ENCODE measurements at regions not wholly inside any gene's neighbourhood (a gene's known extent, or its start where the extent isn't known, plus 50 kb on each side); places are given as distances from the start of the nearest gene placed in this dataset.

DNA sequence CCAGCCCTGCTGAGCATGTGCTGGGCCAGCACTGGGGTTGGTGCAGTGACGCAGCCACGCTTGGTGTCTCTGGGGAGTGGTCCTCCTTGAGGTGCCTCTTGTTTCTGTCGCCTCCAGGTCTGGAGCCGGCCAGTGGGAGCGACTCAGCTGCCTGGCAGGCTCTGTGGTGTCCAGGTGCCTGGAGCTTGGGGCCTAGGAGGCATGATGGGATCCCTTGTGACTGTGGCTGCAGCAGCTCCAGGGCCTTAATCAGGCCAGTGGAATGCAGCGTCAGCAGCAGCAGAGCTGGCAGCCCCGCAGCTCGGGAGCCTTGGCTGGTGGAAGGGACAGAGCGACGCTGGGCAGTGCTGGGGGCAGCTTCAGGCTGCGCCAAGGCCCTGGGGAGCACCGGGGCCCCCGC, 74.7 kb upstream of the CIBAR2 start:
- no peak for FAIRE-seq
- DNase-seq (ENCODE audit: insufficient read length, low spot score), result no peak
- TF ChIP-seq POLR2AphosphoS5 (IDR thresholded peaks at IDR 0.05; ENCODE audit: low read depth, low read length), result no peak

DNA sequence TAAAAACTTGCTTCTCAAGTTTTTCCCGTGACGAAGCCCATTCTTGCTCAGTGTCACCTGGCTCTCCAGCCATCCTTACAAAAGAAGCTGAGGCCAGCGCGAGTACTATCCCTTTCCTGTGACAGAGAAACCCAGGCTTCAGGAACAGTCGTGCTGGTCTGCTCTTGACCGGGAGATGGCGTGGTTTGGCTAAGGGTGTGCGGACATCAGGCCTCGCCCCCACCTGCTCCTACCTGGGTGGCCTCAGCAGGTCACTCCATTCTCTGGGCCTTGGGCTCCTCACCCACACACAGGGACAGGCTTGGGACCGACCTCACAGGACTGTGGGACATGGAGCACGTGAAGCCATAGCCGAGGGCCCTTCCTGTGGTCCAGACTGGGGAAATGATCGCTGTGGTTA, 75.2 kb upstream of the CIBAR2 start:
- DNase-seq (ENCODE audit: insufficient read length, low spot score), result no peak
- TF ChIP-seq SPI1 (IDR thresholded peaks at IDR 0.05; ENCODE audit: low read depth, low read length) (no peak), POLR2A (IDR thresholded peaks at IDR 0.05; ENCODE audit: low read depth, low read length) (no peak), PAX5 (IDR thresholded peaks at IDR 0.05; ENCODE audit: insufficient read depth, low read length, severe bottlenecking) (no peak), POLR2AphosphoS5 (IDR thresholded peaks at IDR 0.05; ENCODE audit: low read depth, low read length) (no peak), POU2F2 (IDR thresholded peaks at IDR 0.05; ENCODE audit: low read depth, low read length) (no peak), TAF1 (IDR thresholded peaks at IDR 0.05; ENCODE audit: low read depth, low read length) (no peak)
- FAIRE-seq, result no peak

GRCh38 chr16:85187886-85188285, 75.6 kb upstream of the CIBAR2 start:
- TF ChIP-seq POLR2A (IDR thresholded peaks at IDR 0.05; ENCODE audit: low read depth, low read length) (no peak), TAF1 (IDR thresholded peaks at IDR 0.05; ENCODE audit: low read depth, low read length) (no peak), POLR2AphosphoS5 (IDR thresholded peaks at IDR 0.05; ENCODE audit: low read depth, low read length) (no peak), PAX5 (IDR thresholded peaks at IDR 0.05; ENCODE audit: insufficient read depth, low read length, severe bottlenecking) (no peak), POU2F2 (IDR thresholded peaks at IDR 0.05; ENCODE audit: low read depth, low read length) (no peak), SPI1 (IDR thresholded peaks at IDR 0.05; ENCODE audit: low read depth, low read length) (no peak)
- no peak for FAIRE-seq
- DNase-seq (ENCODE audit: insufficient read length, low spot score), result no peak

- FAIRE-seq (no peak), DNase-seq (ENCODE audit: insufficient read length, low spot score) (no peak)
- no peak for TF ChIP-seq PAX5 (IDR thresholded peaks at IDR 0.05; ENCODE audit: insufficient read depth, low read length, severe bottlenecking)
- no peak for TF ChIP-seq TAF1 (IDR thresholded peaks at IDR 0.05; ENCODE audit: low read depth, low read length)
- no peak for TF ChIP-seq POU2F2 (IDR thresholded peaks at IDR 0.05; ENCODE audit: low read depth, low read length)
- no peak for TF ChIP-seq SPI1 (IDR thresholded peaks at IDR 0.05; ENCODE audit: low read depth, low read length)
- no peak for TF ChIP-seq POLR2A (IDR thresholded peaks at IDR 0.05; ENCODE audit: low read depth, low read length)
- no peak for TF ChIP-seq POLR2AphosphoS5 (IDR thresholded peaks at IDR 0.05; ENCODE audit: low read depth, low read length)
These were observed 76.8 kb upstream of the CIBAR2 start for GRCh38 chr16:85188822-85189672.

DNA sequence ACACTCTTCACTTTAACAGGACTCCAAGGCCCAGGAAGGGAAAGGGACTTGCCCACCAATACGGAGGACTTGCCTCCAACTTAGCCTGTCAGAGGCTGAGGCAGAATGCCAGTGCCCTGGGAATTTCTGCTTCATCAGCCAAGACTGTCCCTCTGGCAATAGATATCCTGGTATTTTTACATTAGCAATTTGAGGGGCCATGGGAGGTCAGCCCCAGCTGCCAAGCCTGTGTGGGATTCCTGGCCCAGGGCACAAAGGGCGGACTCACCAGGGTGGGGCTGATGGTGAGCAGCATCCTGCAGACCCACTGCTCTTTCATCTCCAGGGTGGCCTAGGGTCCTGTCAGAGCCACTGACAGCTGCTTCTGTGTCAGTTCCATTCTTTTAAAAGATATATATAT, 78.3 kb upstream of the CIBAR2 start:
- DNase-seq (ENCODE audit: insufficient read length, low spot score), result no peak
- no peak for TF ChIP-seq PAX5 (IDR thresholded peaks at IDR 0.05; ENCODE audit: insufficient read depth, low read length, severe bottlenecking)
- FAIRE-seq, result no peak

DNA sequence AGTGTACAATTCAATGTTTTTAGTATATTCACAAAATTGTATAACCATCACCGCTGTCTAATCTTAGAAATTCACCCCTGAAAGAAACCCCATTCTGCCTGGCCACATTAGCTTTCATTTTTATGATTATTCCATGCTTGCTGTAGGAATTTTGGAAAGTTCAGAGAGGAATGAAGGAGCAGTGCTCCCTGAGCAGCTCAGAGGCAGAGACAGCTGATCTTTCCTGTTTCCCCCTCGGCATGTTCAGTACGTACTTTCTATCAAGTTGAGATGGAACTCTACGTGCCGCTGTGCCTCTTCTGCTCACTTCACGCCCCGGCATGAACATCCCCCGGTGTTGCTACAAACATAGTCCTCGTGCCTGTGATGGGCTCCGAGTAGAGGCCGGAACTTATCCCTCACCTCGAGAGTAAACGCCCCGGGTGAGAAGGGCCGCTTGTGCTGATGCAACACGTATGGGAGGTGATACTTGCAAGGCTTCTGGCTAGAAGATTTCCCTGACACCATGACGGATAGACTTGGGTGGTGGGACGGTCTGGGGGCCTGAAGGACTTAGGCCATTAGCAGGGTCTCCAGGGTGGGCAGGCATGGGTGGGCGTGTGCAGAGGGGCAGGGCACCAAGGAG, 79.2 kb upstream of the CIBAR2 start:
- DNase-seq (ENCODE audit: insufficient read length, low spot score), result no peak
- no peak for FAIRE-seq
- TF ChIP-seq SPI1 (IDR thresholded peaks at IDR 0.05; ENCODE audit: low read depth, low read length) (no peak), PAX5 (IDR thresholded peaks at IDR 0.05; ENCODE audit: insufficient read depth, low read length, severe bottlenecking) (no peak), POLR2A (IDR thresholded peaks at IDR 0.05; ENCODE audit: low read depth, low read length) (no peak), POLR2AphosphoS5 (IDR thresholded peaks at IDR 0.05; ENCODE audit: low read depth, low read length) (no peak), POU2F2 (IDR thresholded peaks at IDR 0.05; ENCODE audit: low read depth, low read length) (no peak), TAF1 (IDR thresholded peaks at IDR 0.05; ENCODE audit: low read depth, low read length) (no peak)

- DNase-seq (ENCODE audit: insufficient read length, low spot score), result no peak
- FAIRE-seq, result no peak
- no peak for TF ChIP-seq SPI1 (IDR thresholded peaks at IDR 0.05; ENCODE audit: low read depth, low read length)
- TF ChIP-seq POU2F2 (IDR thresholded peaks at IDR 0.05; ENCODE audit: low read depth, low read length), result no peak
- no peak for TF ChIP-seq PAX5 (IDR thresholded peaks at IDR 0.05; ENCODE audit: insufficient read depth, low read length, severe bottlenecking)
- TF ChIP-seq TAF1 (IDR thresholded peaks at IDR 0.05; ENCODE audit: low read depth, low read length), result no peak
- no peak for TF ChIP-seq POLR2A (IDR thresholded peaks at IDR 0.05; ENCODE audit: low read depth, low read length)
- no peak for TF ChIP-seq POLR2AphosphoS5 (IDR thresholded peaks at IDR 0.05; ENCODE audit: low read depth, low read length)
These were observed 80.2 kb upstream of the CIBAR2 start for GRCh38 chr16:85192238-85193114.

DNA sequence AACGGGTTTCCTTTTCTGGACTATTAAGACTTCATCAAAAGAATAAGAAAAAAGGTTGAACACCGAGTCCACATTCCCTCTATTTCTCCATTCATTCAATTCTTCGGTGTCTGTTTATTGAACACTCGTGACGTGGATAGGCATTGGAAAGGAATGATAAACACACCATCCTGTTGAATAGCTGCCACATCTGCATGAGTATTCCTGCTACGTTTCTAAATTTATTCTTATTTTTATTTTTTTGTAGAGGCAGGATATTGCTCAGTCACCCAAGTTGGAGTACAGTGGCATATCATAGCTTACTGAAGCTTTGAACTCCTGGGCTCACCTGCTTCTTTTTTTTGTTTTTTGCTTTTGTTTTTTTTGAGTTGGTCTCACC, 80.8 kb upstream of the CIBAR2 start:
- DNase-seq (ENCODE audit: insufficient read length, low spot score), result no peak
- no peak for FAIRE-seq
- no peak for TF ChIP-seq POU2F2 (IDR thresholded peaks at IDR 0.05; ENCODE audit: low read depth, low read length)
- no peak for TF ChIP-seq PAX5 (IDR thresholded peaks at IDR 0.05; ENCODE audit: insufficient read depth, low read length, severe bottlenecking)
- no peak for TF ChIP-seq TAF1 (IDR thresholded peaks at IDR 0.05; ENCODE audit: low read depth, low read length)
- no peak for TF ChIP-seq POLR2AphosphoS5 (IDR thresholded peaks at IDR 0.05; ENCODE audit: low read depth, low read length)
- TF ChIP-seq POLR2A (IDR thresholded peaks at IDR 0.05; ENCODE audit: low read depth, low read length), result no peak
- no peak for TF ChIP-seq SPI1 (IDR thresholded peaks at IDR 0.05; ENCODE audit: low read depth, low read length)

DNA sequence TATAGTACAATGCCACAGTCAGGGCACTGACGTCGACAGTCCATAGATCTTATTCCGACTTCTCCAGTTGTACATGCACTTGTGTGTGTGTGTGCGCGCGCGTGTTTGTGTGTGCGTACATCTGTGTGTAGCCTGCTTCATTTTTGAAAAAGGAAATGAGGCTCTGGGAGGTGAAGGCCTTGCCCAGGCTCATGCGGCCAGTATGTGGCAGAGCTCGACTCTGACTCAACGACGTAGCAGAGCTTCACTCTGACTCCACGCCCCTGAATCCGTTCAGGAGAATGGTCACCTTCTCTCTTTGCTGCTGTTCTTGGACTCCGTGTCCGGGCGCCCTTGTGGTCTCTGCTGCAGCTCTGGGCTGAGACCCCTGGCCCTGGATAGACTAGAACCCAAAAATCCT, 81.6 kb upstream of the CIBAR2 start:
- DNase-seq (ENCODE audit: insufficient read length, low spot score), result no peak
- no peak for TF ChIP-seq POLR2A (IDR thresholded peaks at IDR 0.05; ENCODE audit: low read depth, low read length)
- no peak for TF ChIP-seq SPI1 (IDR thresholded peaks at IDR 0.05; ENCODE audit: low read depth, low read length)
- no peak for TF ChIP-seq PAX5 (IDR thresholded peaks at IDR 0.05; ENCODE audit: insufficient read depth, low read length, severe bottlenecking)
- no peak for TF ChIP-seq TAF1 (IDR thresholded peaks at IDR 0.05; ENCODE audit: low read depth, low read length)
- no peak for TF ChIP-seq POU2F2 (IDR thresholded peaks at IDR 0.05; ENCODE audit: low read depth, low read length)
- no peak for TF ChIP-seq POLR2AphosphoS5 (IDR thresholded peaks at IDR 0.05; ENCODE audit: low read depth, low read length)
- FAIRE-seq, result no peak

Measured in GM12891 (cell line).